Iris pigment epithelial cell (primary cell): ENCODE measurements at regions not wholly inside any gene's neighbourhood (a gene's known extent, or its start where the extent isn't known, plus 50 kb on each side); places are given as distances from the start of the nearest gene placed in this dataset.

Experiments used
- DNase-seq: peaks from one replicate; pipeline ENCODE4 v3.0.0-alpha.2; 2011; ENCODE audit warnings: low read depth

GRCh38 chr9:20291201-20291600 is 331.1 kb downstream of the MLLT3 start:
- no peak for DNase-seq

- no peak for DNase-seq
Measured at GRCh38 chr9:20290257-20290656, 332.0 kb downstream of the MLLT3 start.

GRCh38 chr9:20289423-20290010 is 332.8 kb downstream of the MLLT3 start:
- DNase-seq, result no peak

GRCh38 chr9:20286969-20287368 is 335.3 kb downstream of the MLLT3 start:
- DNase-seq, result no peak

- no peak for DNase-seq
Measured at GRCh38 chr9:20286154-20286700, 336.1 kb downstream of the MLLT3 start.

GRCh38 chr9:20284601-20285289 is 337.6 kb downstream of the MLLT3 start:
- DNase-seq, result no peak

GRCh38 chr9:20280330-20280729 is 342.0 kb downstream of the MLLT3 start:
- DNase-seq, result no peak

- no peak for DNase-seq
Measured at GRCh38 chr9:20276762-20277161, 345.5 kb downstream of the MLLT3 start.

- no peak for DNase-seq
Measured at GRCh38 chr9:20271723-20272122, 350.6 kb downstream of the MLLT3 start.

GRCh38 chr9:20271096-20271495 is 351.2 kb downstream of the MLLT3 start:
- DNase-seq, result no peak

- no peak for DNase-seq
Measured at GRCh38 chr9:20270161-20270560, 352.1 kb downstream of the MLLT3 start.

- no peak for DNase-seq
Measured at GRCh38 chr9:20269620-20270019, 352.7 kb downstream of the MLLT3 start.

- no peak for DNase-seq
Measured at GRCh38 chr9:20264896-20265295, 357.4 kb downstream of the MLLT3 start.

- DNase-seq, result no peak
Measured at GRCh38 chr9:20262611-20263010, 359.7 kb downstream of the MLLT3 start.

- no peak for DNase-seq
Measured at GRCh38 chr9:20256284-20256948, 365.9 kb downstream of the MLLT3 start.

GRCh38 chr9:20255052-20255451 is 367.2 kb downstream of the MLLT3 start:
- DNase-seq, result no peak

- DNase-seq, result no peak
Measured at GRCh38 chr9:20253635-20254034, 368.7 kb downstream of the MLLT3 start.

GRCh38 chr9:20252778-20253177 is 369.5 kb downstream of the MLLT3 start:
- DNase-seq, result no peak

GRCh38 chr9:20250791-20251190 is 371.5 kb downstream of the MLLT3 start:
- no peak for DNase-seq

GRCh38 chr9:20244271-20244670 is 378.0 kb downstream of the MLLT3 start:
- no peak for DNase-seq

GRCh38 chr9:20243841-20244240 is 378.5 kb downstream of the MLLT3 start:
- DNase-seq, result peak; percentile 12

- DNase-seq, result no peak
Measured at GRCh38 chr9:20242510-20243189, 379.6 kb downstream of the MLLT3 start.

GRCh38 chr9:20240498-20240897 is 381.8 kb downstream of the MLLT3 start:
- no peak for DNase-seq
